CD4-positive, alpha-beta T cell (primary cell): ENCODE measurements at regions not wholly inside any gene's neighbourhood (a gene's known extent, or its start where the extent isn't known, plus 50 kb on each side); places are given as distances from the start of the nearest gene placed in this dataset.

Source experiments
- ATAC-seq: fragments of 200-7000 bp; cut with Tn5 transposase; one replicate; pipeline ENCODE4 v1.10.0; 2022; ENCODE audit warnings: mild to moderate bottlenecking; ENCODE audit not compliant: poor library complexity
- CTCF ChIA-PET: fragments of 350-600 bp; sonication (Branson Sonifier 250); formaldehyde crosslinking; loops from one replicate; lab custom pipeline; 2021; ENCODE audit warnings: antibody characterized with exemption, inconsistent platforms; lab: Charles Lee
- POLR2A ChIA-PET: fragments of 350-600 bp; sonication (Branson Sonifier 250); formaldehyde crosslinking; loops from one replicate; lab custom pipeline; 2021; ENCODE audit warnings: antibody characterized with exemption, inconsistent platforms; lab: Charles Lee
- DNase-seq, 14 experiments: peaks; one replicate each; pipeline ENCODE4 v3.0.0-alpha.2; 2013 to 2020; ENCODE audit warnings: mixed read lengths in 2 of 14
- H3K27ac ChIP-seq, 2 donors: one replicate each; pipeline versions ENCODE4 v1.5.1 to v1.7.0; 2013; ENCODE audit warnings: low read length in 2 of 2, low read depth in 1 of 2, mild to moderate bottlenecking in 1 of 2
- H3K27me3 ChIP-seq, 2 experiments: 1 replicate in 1 of 2; 2 replicates in 1 of 2; pipeline versions ENCODE4 v1.6.1 to v1.7.0; 2013; ENCODE audit warnings: low read length in 2 of 2, control low read depth in 1 of 2, mild to moderate bottlenecking in 1 of 2, moderate library complexity in 1 of 2; ENCODE audit not compliant: insufficient read depth in 2 of 2, control insufficient read depth in 1 of 2
- H3K36me3 ChIP-seq: one replicate; pipeline ENCODE4 v1.6.1; 2013; ENCODE audit warnings: low read length, control low read depth; ENCODE audit not compliant: insufficient read depth
- H3K4me1 ChIP-seq: one replicate; pipeline ENCODE4 v1.6.1; 2013; ENCODE audit warnings: low read length, control low read depth; ENCODE audit not compliant: insufficient read depth
- H3K4me3 ChIP-seq: one replicate; pipeline ENCODE4 v1.5.1; 2013; ENCODE audit warnings: mild to moderate bottlenecking, low read length, moderate library complexity
- H3K9me3 ChIP-seq, 2 experiments: 1 replicate in 1 of 2; 2 replicates in 1 of 2; pipeline versions ENCODE4 v1.6.1 to v1.7.0; 2013; ENCODE audit warnings: low read length in 2 of 2, mild to moderate bottlenecking in 2 of 2, control low read depth in 1 of 2, moderate library complexity in 1 of 2; ENCODE audit not compliant: control insufficient read depth in 1 of 2, insufficient read depth in 1 of 2
- H3K27ac Mint-ChIP-seq: one replicate; pipeline ENCODE4 v1.8.0; 2020; ENCODE audit warnings: mixed read lengths
- H3K27me3 Mint-ChIP-seq: one replicate; pipeline ENCODE4 v1.8.0; 2021; ENCODE audit warnings: mixed read lengths
- H3K36me3 Mint-ChIP-seq: one replicate; pipeline ENCODE4 v1.8.0; 2021; ENCODE audit warnings: low read depth, mixed read lengths
- H3K4me1 Mint-ChIP-seq: one replicate; pipeline ENCODE4 v1.8.0; 2021; ENCODE audit warnings: low read depth, mixed read lengths
- H3K4me3 Mint-ChIP-seq: one replicate; pipeline ENCODE4 v1.8.0; 2020; ENCODE audit warnings: mild to moderate bottlenecking, mixed read lengths
- H3K9me3 Mint-ChIP-seq: one replicate; pipeline ENCODE4 v1.8.0; 2020; ENCODE audit warnings: mixed read lengths
- CTCF ChIP-seq: fragments of 200-600 bp; IDR thresholded peaks from one replicate; pipeline ENCODE4 v1.8.0; 2022; ENCODE audit warnings: antibody characterized with exemption, mild to moderate bottlenecking
- intact Hi-C, 2 experiments: fragments of 100-400 bp; cut with DNase I in 1 of 2; cut with micrococcal nuclease in 1 of 2; formaldehyde crosslinking; loops; one replicate each; pipeline versions ENCODE4 v1.15.1 to v1.9.0; 2023 to 2025; cut with DNase I, micrococcal nuclease

GRCh38 chr5:87844866-87845265 lies 423.8 kb downstream of the TMEM161B start:
- TF ChIP-seq CTCF = no peak
- H3K36me3 ChIP-seq = no peaks in the 10 kb centered on the region
- DNase-seq (no peak), ATAC-seq (no peak)
- no peaks in the 10 kb centered on the region for H3K27me3 ChIP-seq
- no peaks in the 10 kb centered on the region for H3K4me1 ChIP-seq
- POLR2A ChIA-PET = interaction anchor here (0.6 kb wide), 1 partner anchor 441 kb away, joined by 4 read pairs; no protein-coding TSS in a partner anchor
- H3K4me3 ChIP-seq = no peak overlapping the region
- Mint-ChIP-seq H3K9me3 (peaks cover 2% of the 10 kb centered on the region), H3K4me3 (no peak overlapping the region), H3K27me3 (no peaks in the 10 kb centered on the region), H3K4me1 (no peaks in the 10 kb centered on the region), H3K27ac (no peak overlapping the region), H3K36me3 (no peaks in the 10 kb centered on the region)
- CTCF ChIA-PET = interaction anchor here (1.0 kb wide), 1 partner anchor 1030 kb away, joined by 3 read pairs; no protein-coding TSS in a partner anchor
- intact Hi-C loops = no loop called here
- peaks cover 12 to 14% of the 10 kb centered on the region in 2 experiments for H3K9me3 ChIP-seq
- H3K27ac ChIP-seq = no peak overlapping the region

GRCh38 chr5:87844449-87844848 lies 424.2 kb downstream of the TMEM161B start:
- H3K27me3 Mint-ChIP-seq = no peaks in the 10 kb centered on the region
- peaks cover 12 to 15% of the 10 kb centered on the region in 2 experiments for H3K9me3 ChIP-seq
- no peaks in the 10 kb centered on the region for H3K36me3 Mint-ChIP-seq
- no peak overlapping the region for H3K27ac Mint-ChIP-seq
- TF ChIP-seq CTCF = no peak
- H3K27me3 ChIP-seq = no peaks in the 10 kb centered on the region
- peaks cover 6% of the 10 kb centered on the region for H3K9me3 Mint-ChIP-seq
- ChIA-PET POLR2A (no interaction called here), CTCF (interaction anchor here (1.0 kb wide), 1 partner anchor 1030 kb away, joined by 3 read pairs; no protein-coding TSS in a partner anchor)
- no peak for DNase-seq
- no peak overlapping the region for H3K4me3 ChIP-seq
- H3K4me1 ChIP-seq = no peaks in the 10 kb centered on the region
- H3K4me1 Mint-ChIP-seq = no peaks in the 10 kb centered on the region
- H3K4me3 Mint-ChIP-seq = no peak overlapping the region
- H3K27ac ChIP-seq = no peak overlapping the region
- ATAC-seq = no peak
- intact Hi-C loops = no loop called here
- H3K36me3 ChIP-seq = no peaks in the 10 kb centered on the region

DNA sequence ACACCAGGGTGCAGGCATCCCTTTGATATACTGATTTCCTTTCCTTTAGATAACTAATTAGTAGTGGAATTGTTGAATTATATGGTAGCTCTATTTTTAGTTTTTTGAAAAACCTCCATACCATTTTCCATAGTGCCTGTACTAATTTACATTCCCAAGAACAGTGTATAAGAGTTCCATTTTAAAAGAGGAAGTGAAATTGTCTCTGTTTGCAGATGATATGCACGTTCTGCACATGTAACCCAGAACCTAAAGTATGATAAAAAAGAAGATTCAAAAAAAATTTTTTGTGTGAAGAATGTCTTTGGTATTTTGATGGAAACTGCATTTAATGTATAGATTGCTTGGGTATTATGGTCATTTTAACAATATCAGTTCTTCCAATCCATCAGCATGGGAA lies 424.0 kb upstream of the CCNH start:
- DNase-seq (no peak), ATAC-seq (no peak)
- CTCF ChIA-PET = no interaction called here

More for the DNA sequence above, 424.0 kb upstream of the CCNH start:
- POLR2A ChIA-PET = no interaction called here
- no peak overlapping the region for H3K4me3 Mint-ChIP-seq
- H3K27ac Mint-ChIP-seq = no peak overlapping the region
- no peaks in the 10 kb centered on the region for H3K4me1 ChIP-seq
- H3K27ac ChIP-seq = no peak overlapping the region
- H3K27me3 Mint-ChIP-seq = no peaks in the 10 kb centered on the region
- peaks cover 12 to 21% of the 10 kb centered on the region in 2 experiments for H3K9me3 ChIP-seq
- no peak for TF ChIP-seq CTCF
- H3K36me3 Mint-ChIP-seq = no peaks in the 10 kb centered on the region
- H3K36me3 ChIP-seq = no peaks in the 10 kb centered on the region
- intact Hi-C loops = no loop called here
- peaks cover 20% of the 10 kb centered on the region for H3K9me3 Mint-ChIP-seq
- no peaks in the 10 kb centered on the region for H3K27me3 ChIP-seq
- H3K4me1 Mint-ChIP-seq = no peaks in the 10 kb centered on the region
- H3K4me3 ChIP-seq = no peak overlapping the region
